BJ (cell line): ENCODE measurements at regions not wholly inside any gene's neighbourhood (a gene's known extent, or its start where the extent isn't known, plus 50 kb on each side); places are given as distances from the start of the nearest gene placed in this dataset.

ENCODE experiments used
- CTCF ChIA-PET: fragments of 350-600 bp; formaldehyde crosslinking; extraction: SDS; loops from one replicate; lab custom pipeline; 2021; ENCODE audit warnings: antibody characterized with exemption, inconsistent platforms; lab: Yijun Ruan, JAX
- POLR2A ChIA-PET: fragments of 300-600 bp; sonication (Branson Sonifier 250); formaldehyde crosslinking; extraction: SDS; loops from one replicate; lab custom pipeline; 2021; ENCODE audit warnings: antibody characterized with exemption; lab: Charles Lee
- DNase-seq: peaks from one replicate; pipeline ENCODE4 v3.0.0-alpha.2; 2011; ENCODE audit warnings: low read depth
- H3K27me3 ChIP-seq: 2 replicates; pipeline ENCODE4 v1.6.0; 2011; ENCODE audit warnings: low read length; ENCODE audit not compliant: control insufficient read depth, insufficient read depth
- H3K36me3 ChIP-seq: 2 replicates; pipeline ENCODE4 v1.5.1; 2011; ENCODE audit warnings: low read length; ENCODE audit not compliant: control insufficient read depth, insufficient read depth
- H3K4me3 ChIP-seq: 2 replicates; pipeline ENCODE4 v1.5.1; 2011; ENCODE audit warnings: low read depth, mild to moderate bottlenecking, control low read depth, low read length
- TF ChIP-seq, protein P1 (sequence below): IDR thresholded peaks from 2 replicates; pipeline ENCODE4 v1.5.1; 2011; ENCODE audit warnings: low read depth, mild to moderate bottlenecking, control low read depth, inconsistent platforms, low read length, moderate library complexity; ENCODE audit not compliant: insufficient read depth

- no peaks in the 10 kb centered on the region for H3K36me3 ChIP-seq
- ChIA-PET CTCF (no interaction called here), POLR2A (no interaction called here)
- DNase-seq: no peak
- TF ChIP-seq, protein P1, sequence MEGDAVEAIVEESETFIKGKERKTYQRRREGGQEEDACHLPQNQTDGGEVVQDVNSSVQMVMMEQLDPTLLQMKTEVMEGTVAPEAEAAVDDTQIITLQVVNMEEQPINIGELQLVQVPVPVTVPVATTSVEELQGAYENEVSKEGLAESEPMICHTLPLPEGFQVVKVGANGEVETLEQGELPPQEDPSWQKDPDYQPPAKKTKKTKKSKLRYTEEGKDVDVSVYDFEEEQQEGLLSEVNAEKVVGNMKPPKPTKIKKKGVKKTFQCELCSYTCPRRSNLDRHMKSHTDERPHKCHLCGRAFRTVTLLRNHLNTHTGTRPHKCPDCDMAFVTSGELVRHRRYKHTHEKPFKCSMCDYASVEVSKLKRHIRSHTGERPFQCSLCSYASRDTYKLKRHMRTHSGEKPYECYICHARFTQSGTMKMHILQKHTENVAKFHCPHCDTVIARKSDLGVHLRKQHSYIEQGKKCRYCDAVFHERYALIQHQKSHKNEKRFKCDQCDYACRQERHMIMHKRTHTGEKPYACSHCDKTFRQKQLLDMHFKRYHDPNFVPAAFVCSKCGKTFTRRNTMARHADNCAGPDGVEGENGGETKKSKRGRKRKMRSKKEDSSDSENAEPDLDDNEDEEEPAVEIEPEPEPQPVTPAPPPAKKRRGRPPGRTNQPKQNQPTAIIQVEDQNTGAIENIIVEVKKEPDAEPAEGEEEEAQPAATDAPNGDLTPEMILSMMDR: no peak
- H3K4me3 ChIP-seq: no peak overlapping the region
- H3K27me3 ChIP-seq: no peaks in the 10 kb centered on the region
Observed at GRCh38 chr10:121113911-121114310, 262.7 kb downstream of the WDR11 start.

DNA sequence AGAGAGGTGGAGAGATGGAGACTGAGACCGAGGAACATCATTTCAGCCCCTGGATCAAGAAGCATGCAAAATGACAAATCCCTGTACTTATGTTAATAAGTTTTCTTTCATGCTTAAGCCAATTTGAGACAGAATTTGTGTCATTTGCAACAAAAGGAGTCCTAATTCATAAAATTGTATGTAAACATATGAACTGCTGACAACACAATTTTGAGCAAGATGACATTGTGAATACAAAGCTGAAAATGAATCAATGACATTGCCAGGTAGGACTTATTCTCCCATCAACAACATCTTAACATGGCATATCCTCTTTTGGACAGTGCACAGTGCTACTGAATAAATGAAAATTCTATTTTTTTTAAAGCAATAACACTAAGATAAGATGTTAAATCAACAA is 264.0 kb downstream of the WDR11 start:
- POLR2A ChIA-PET: no interaction called here
- TF ChIP-seq, protein P1: no peak
- CTCF ChIA-PET: no interaction called here
- no peaks in the 10 kb centered on the region for H3K27me3 ChIP-seq
- DNase-seq: no peak
- no peaks in the 10 kb centered on the region for H3K36me3 ChIP-seq
- H3K4me3 ChIP-seq: no peak overlapping the region

GRCh38 chr10:121121462-121121861 is 270.3 kb downstream of the WDR11 start:
- Histone ChIP-seq H3K36me3 (no peaks in the 10 kb centered on the region), H3K4me3 (no peak overlapping the region), H3K27me3 (no peaks in the 10 kb centered on the region)
- ChIA-PET CTCF (no interaction called here), POLR2A (no interaction called here)
- TF ChIP-seq, protein P1: no peak
- DNase-seq: no peak

DNA sequence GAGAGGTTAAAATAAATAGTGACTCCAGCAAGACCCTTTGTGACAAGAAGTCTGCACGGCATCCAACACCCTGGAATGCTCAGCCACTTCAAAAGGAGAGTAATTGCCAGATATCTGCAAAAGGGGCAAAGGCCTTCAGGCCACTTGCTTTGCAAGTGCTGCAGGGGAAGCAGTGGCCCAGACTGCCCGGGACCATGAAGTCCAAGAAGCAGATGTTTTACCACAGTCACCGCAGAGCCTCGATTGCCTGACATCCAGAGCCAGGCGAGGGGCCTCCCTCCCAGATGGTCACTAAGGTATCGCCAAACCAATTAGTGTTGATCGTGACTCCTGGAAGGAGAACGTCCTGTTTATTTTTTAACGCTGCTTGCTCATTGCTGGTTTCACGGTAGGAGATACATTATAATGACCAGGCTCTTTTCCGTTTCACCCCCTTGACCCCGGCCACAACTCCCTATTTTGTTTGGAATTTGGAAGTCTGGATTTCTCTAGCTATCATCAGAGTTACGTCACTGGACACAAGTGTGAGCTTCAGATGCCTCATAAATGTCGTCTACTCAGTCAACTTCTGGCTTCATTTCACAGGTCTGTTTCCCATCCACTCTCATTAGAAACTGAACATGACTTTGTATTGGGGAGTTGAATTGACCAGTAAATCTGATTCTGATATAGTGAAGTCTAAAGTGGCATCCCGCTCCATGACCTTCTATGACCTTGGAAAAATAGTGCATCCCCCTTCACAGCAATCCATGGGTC is 276.2 kb downstream of the WDR11 start:
- TF ChIP-seq, protein P1: no peak
- Histone ChIP-seq H3K4me3 (no peak overlapping the region), H3K36me3 (no peaks in the 10 kb centered on the region), H3K27me3 (no peaks in the 10 kb centered on the region)
- no peak for DNase-seq
- ChIA-PET CTCF (interaction anchor here (0.9 kb wide), 1 partner anchor 30 kb away, joined by 3 read pairs; no protein-coding TSS in a partner anchor), POLR2A (no interaction called here)

DNA sequence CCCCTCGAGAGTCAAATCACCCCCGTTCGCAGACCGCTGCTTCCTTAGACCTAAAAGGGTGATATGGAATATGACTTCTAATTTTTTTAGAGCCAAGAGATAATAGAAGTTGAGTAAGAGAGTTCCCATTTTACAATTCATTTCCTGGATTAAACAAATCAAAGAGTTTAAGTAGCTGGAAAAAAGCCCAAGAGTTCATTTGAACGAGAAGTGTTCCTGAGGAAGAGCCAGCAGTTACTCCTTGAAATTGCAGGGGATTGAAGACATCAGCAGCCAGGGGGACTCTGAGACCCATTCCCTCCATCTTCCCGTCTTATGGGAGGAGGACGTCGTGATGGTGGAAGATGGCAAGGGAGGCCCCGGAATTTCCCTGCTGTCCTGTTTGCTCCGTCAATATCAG is 277.0 kb downstream of the WDR11 start:
- no peaks in the 10 kb centered on the region for H3K27me3 ChIP-seq
- DNase-seq: no peak
- TF ChIP-seq, protein P1: no peak
- no peaks in the 10 kb centered on the region for H3K36me3 ChIP-seq
- no peak overlapping the region for H3K4me3 ChIP-seq
- CTCF ChIA-PET: interaction anchor here (0.9 kb wide), 1 partner anchor 29 kb away, joined by 3 read pairs; no protein-coding TSS in a partner anchor
- POLR2A ChIA-PET: no interaction called here
